Ishikawa (cell line): ENCODE measurements at regions not wholly inside any gene's neighbourhood (a gene's known extent, or its start where the extent isn't known, plus 50 kb on each side); places are given as distances from the start of the nearest gene placed in this dataset.

Experiments used
- CEBPB ChIP-seq: IDR thresholded peaks from 2 replicates; pipeline ENCODE4 v1.6.1; 2012
- CREB1 ChIP-seq: IDR thresholded peaks from 2 replicates; pipeline ENCODE4 v1.6.1; 2012; ENCODE audit warnings: low read depth
- EGR1 ChIP-seq: IDR thresholded peaks from 2 replicates; pipeline ENCODE4 v1.6.1; 2012
- EP300 ChIP-seq: IDR thresholded peaks from 2 replicates; pipeline ENCODE4 v1.6.1; 2012; ENCODE audit warnings: borderline replicate concordance
- FOXM1 ChIP-seq: IDR thresholded peaks from 2 replicates; pipeline ENCODE4 v1.6.1; 2012; ENCODE audit warnings: low read depth, borderline replicate concordance
- MAX ChIP-seq: IDR thresholded peaks from 2 replicates; pipeline ENCODE4 v1.6.1; 2012
- NFIC ChIP-seq: IDR thresholded peaks from 2 replicates; pipeline ENCODE4 v1.6.1; 2012
- RAD21 ChIP-seq: IDR thresholded peaks from 2 replicates; pipeline ENCODE4 v1.6.1; 2012; ENCODE audit warnings: low read depth
- REST ChIP-seq: IDR thresholded peaks from 2 replicates; pipeline ENCODE4 v1.6.1; 2012; ENCODE audit warnings: low read depth, mild to moderate bottlenecking
- TAF1 ChIP-seq: IDR thresholded peaks from 2 replicates; pipeline ENCODE4 v1.6.1; 2012; ENCODE audit warnings: low read depth, mild to moderate bottlenecking
- TCF12 ChIP-seq: IDR thresholded peaks from 2 replicates; pipeline ENCODE4 v1.6.1; 2012; ENCODE audit warnings: low read depth
- TEAD4 ChIP-seq: IDR thresholded peaks from 2 replicates; pipeline ENCODE4 v1.6.1; 2012
- USF1 ChIP-seq: IDR thresholded peaks from 2 replicates; pipeline ENCODE4 v1.6.1; 2012
- YY1 ChIP-seq: IDR thresholded peaks from 2 replicates; pipeline ENCODE4 v1.6.1; 2012; ENCODE audit warnings: low read depth
- ZBTB7A ChIP-seq: IDR thresholded peaks from 2 replicates; pipeline ENCODE4 v1.6.1; 2012; ENCODE audit warnings: low read depth

GRCh38 chr9:91073811-91074771 is 272.5 kb downstream of the SYK start:
- TF ChIP-seq FOXM1 (no peak), CEBPB (no peak), TAF1 (no peak), REST (no peak), MAX (no peak), CREB1 (no peak)

- TF ChIP-seq USF1 (no peak), TCF12 (no peak), EP300 (no peak), FOXM1 (no peak), CREB1 (no peak), NFIC (no peak), RAD21 (no peak), CEBPB (no peak), REST (no peak), TAF1 (no peak), MAX (no peak), TEAD4 (no peak), YY1 (no peak), ZBTB7A (no peak), EGR1 (no peak)
These were observed 273.2 kb downstream of the SYK start for GRCh38 chr9:91074866-91075265.

GRCh38 chr9:91075279-91075678 is 273.7 kb downstream of the SYK start:
- TF ChIP-seq RAD21 (no peak), CEBPB (no peak), TCF12 (no peak)

GRCh38 chr9:91077624-91078368 is 276.2 kb downstream of the SYK start:
- TF ChIP-seq ZBTB7A (no peak), TAF1 (no peak), REST (no peak), YY1 (no peak), NFIC (no peak), EP300 (no peak), MAX (no peak), RAD21 (no peak)

- TF ChIP-seq RAD21 (no peak), TEAD4 (no peak), FOXM1 (no peak), USF1 (no peak), YY1 (no peak), NFIC (no peak)
These were observed 276.7 kb downstream of the SYK start for GRCh38 chr9:91078369-91078695.
